Right ventricle myocardium superior (tissue), 1 donor: ENCODE measurements at regions not wholly inside any gene's neighbourhood (a gene's known extent, or its start where the extent isn't known, plus 50 kb on each side); places are given as distances from the start of the nearest gene placed in this dataset.

Source experiments
- ATAC-seq: fragments of 200-7000 bp; cut with Tn5 transposase; one replicate; pipeline ENCODE4 v1.9.1; 2020; ENCODE audit warnings: mild to moderate bottlenecking; ENCODE audit not compliant: poor library complexity
- DNase-seq: peaks from one replicate; pipeline ENCODE4 v3.0.0-alpha.2; 2020
- intact Hi-C: fragments of 100-400 bp; cut with DNase I; formaldehyde crosslinking; loops from one replicate; pipeline ENCODE4 v1.11.2; 2022
- donor health status: DM: no; HTN: yes; CAD: no; lungs with severe emphysema.

DNA sequence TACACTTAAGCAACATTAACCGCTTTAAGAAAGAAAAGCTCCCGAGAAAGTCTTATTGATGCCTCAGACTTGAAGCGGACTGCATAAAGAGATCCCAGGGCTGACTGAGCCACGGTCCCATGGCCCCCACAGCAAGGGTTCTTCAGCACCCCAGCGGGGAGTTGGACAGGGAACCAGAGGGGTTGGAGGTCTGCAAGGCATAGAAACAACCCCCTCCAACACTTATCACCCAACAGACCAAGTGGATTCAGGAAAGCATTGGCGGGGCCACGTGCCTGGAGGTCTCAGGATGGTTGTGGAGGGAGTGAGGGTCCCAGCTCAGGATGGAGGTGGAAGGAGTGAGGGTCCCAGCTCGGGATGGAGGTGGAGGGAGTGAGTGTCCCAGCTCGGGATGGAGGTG, 143.7 kb upstream of the IRX2 start:
- ATAC-seq (no peak), DNase-seq (no peak)
- intact Hi-C loops: no loop called here

- intact Hi-C loops: no loop called here
- DNase-seq (no peak), ATAC-seq (no peak)
Measured at GRCh38 chr5:2894736-2895135, 143.3 kb upstream of the IRX2 start.

GRCh38 chr5:2894316-2894715, 142.8 kb upstream of the IRX2 start:
- ATAC-seq (no peak), DNase-seq (no peak)
- intact Hi-C loops: no loop called here

- no peak for ATAC-seq
- intact Hi-C loops: no loop called here
- no peak for DNase-seq
Measured at GRCh38 chr5:2892466-2893000, 141.1 kb upstream of the IRX2 start.

- DNase-seq: no peak
- intact Hi-C loops: no loop called here
- no peak for ATAC-seq
Measured at GRCh38 chr5:2891781-2892180, 140.3 kb upstream of the IRX2 start.

- DNase-seq: no peak
- intact Hi-C loops: no loop called here
- ATAC-seq: no peak
Measured at GRCh38 chr5:2890011-2890410, 138.5 kb upstream of the IRX2 start.

DNA sequence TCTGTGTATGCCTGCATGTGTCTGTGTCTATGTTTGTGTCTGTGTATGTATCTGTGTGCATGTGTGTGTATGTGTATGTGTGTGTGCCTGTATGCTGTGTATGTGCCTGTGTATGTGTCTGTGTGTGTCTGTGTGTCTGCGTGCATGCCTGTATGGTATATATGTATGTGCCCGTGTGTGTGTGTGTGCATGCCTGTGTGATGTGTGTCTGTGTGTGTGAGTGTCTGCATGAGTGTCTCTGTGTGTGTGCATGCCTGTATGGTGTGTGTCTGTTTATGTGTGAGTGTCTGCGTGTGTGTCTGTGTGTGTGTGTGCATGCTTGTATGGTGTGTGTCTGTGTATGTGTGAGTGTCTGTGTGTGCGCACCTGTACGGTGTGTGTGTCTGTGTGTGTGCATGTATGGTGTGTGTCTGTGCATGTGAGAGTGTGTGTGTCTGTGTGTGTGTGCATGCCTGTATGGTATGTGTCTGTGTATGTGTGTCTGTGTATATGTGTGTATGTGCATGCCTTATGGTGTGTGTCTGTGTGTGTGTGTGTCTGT, 137.1 kb upstream of the IRX2 start:
- intact Hi-C loops: no loop called here
- DNase-seq: no peak
- ATAC-seq: no peak

DNA sequence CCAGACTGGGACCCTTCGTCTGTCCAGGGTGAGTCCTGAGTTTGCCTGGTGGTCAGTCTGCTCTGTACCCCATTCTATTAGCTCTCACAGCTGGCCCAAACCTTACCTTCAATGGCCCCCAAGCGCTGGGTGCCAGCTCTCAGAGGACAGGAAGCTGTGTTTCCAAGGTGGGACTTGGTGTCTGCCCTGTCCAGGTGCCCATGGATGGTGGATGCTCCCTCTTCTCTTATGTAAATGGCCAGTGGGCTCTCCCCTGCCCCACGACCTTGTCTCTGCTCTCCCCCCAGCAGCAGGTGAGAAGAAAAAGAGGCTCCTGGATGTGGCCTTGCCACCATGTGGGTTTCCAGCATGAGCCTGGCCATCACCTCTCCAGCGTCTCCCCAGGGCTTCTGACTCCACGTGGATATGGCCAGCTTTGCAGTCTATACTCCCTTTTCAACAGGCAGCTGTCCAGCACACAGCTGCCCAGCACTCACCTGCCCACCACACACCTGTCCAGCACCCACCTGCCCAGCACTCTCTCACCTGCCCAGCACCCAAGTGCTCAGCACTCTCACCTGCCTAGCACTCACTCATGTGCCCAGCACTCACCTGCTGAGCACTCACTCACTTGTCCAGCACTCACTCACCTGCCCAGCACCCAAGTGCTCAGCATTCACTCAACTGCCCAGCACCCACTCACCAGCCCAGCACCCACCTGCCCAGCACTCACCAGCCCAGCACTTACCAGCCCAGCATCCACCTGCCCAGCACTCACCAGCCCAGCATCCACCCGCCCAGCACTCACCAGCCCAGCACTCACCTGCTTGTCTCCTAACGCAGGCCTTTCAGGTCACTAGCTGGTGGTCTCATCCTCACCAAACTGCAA, 136.2 kb upstream of the IRX2 start:
- no peak for DNase-seq
- ATAC-seq: no peak
- intact Hi-C loops: no loop called here

DNA sequence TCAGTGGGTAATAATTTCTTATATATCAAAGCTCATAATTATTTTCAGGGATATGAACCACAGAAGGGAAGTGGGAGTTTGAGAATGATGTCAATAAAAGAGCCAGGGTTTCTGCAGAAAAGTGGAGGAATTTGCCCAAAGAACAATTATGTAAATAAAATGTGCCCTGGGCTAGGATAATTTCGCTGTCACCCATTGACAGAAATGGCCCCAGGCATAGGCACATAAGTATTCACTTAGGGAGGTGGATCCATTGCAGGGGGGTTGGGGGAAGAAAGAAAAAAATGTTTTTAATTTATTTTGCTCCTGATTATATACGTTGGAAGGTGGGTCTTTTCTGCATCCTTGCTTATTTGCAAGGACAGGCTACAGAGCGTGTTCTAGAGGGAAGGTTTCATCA, 135.1 kb upstream of the IRX2 start:
- ATAC-seq: no peak

GRCh38 chr5:2883771-2884170, 132.3 kb upstream of the IRX2 start:
- intact Hi-C loops: no loop called here
- DNase-seq (no peak), ATAC-seq (no peak)

More for the DNA sequence above, 135.1 kb upstream of the IRX2 start:
- DNase-seq: no peak
- intact Hi-C loops: no loop called here

- no peak for DNase-seq
- intact Hi-C loops: no loop called here
- ATAC-seq: no peak
Measured at GRCh38 chr5:2879701-2880100, 128.2 kb upstream of the IRX2 start.

- intact Hi-C loops: no loop called here
- ATAC-seq: no peak
- no peak for DNase-seq
Measured at GRCh38 chr5:2877522-2877921, 126.0 kb upstream of the IRX2 start.

DNA sequence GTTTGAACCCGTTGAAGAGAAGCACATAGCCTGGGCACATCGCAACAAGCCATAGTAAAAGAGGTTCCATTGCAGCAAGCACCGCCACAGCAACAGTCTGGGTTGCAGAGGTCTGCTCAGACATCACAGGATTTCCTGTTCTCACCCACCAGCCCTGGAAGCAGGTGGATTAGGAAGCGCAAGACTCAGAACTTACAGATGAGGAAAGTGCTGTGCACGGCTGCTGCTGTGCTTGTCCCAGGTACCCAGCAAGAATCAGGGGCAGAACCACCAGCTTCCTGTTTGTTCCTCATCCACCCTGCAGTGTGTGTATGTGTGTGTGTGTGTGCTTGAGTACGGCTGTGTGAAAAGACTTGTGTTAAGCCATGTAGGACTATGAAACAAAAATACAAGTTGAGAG, 124.7 kb upstream of the IRX2 start:
- ATAC-seq: no peak
- DNase-seq: no peak
- intact Hi-C loops: no loop called here

GRCh38 chr5:2874099-2874498, 122.6 kb upstream of the IRX2 start:
- intact Hi-C loops: no loop called here
- no peak for ATAC-seq
- DNase-seq: no peak

DNA sequence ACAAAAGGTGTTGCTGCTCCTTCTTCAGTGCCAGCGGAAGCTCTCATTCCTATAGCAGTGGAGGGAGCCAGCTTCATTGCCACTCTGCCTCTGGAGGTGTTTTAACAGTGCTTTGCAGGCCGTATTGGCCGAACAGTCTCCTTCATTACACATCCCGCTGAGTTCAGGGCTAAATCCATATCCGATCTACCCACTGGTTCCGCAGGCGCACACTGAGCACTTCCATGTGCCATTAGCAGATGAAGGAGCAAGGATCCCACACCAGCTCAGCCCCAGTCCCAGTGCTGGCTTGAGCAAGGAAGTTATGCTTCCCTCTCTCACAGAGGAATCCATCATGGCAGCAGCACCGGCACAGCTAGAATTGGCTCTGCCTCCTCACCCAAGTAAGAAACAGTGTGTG, 121.2 kb upstream of the IRX2 start:
- DNase-seq: no peak
- ATAC-seq: no peak
- intact Hi-C loops: no loop called here

DNA sequence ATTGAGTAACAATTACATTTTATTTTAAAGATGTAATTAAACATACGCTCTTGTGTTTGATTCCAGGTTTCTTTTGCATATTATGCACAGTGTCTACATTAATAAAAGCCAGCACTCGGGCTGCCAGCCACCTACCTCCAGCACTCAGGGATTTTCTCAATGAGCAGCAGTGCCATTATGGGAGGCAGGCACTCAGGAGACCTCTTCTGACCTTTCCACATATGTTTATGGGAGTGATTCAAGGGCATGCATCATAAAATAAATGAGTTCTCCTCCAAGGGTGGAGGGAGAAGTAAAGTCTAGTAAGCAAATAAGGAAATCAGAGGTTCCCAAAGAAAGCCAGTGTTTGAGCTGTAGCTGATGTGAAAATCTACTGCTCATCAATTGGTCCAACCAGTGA, 119.8 kb upstream of the IRX2 start:
- ATAC-seq (no peak), DNase-seq (no peak)
- intact Hi-C loops: no loop called here

DNA sequence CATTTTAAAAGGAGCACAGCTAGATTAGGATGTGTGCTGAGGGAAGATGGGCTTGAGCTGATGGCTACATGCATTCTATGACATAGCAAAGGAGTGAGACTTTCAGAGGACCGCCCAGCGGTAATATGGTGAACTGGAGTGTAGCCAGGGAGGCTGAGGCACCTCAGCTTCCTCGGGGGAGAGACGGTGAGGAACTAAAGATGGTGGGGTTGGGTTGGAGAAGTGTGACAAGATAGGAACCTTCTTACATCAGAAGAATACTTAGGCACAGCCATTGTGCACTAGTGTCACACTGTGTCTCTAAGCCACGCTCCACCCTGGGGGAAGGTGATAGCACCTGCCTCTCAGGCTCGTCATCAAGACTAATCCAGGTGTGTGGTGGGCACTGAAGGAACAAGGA, 118.0 kb upstream of the IRX2 start:
- DNase-seq: no peak
- no peak for ATAC-seq
- intact Hi-C loops: no loop called here

DNA sequence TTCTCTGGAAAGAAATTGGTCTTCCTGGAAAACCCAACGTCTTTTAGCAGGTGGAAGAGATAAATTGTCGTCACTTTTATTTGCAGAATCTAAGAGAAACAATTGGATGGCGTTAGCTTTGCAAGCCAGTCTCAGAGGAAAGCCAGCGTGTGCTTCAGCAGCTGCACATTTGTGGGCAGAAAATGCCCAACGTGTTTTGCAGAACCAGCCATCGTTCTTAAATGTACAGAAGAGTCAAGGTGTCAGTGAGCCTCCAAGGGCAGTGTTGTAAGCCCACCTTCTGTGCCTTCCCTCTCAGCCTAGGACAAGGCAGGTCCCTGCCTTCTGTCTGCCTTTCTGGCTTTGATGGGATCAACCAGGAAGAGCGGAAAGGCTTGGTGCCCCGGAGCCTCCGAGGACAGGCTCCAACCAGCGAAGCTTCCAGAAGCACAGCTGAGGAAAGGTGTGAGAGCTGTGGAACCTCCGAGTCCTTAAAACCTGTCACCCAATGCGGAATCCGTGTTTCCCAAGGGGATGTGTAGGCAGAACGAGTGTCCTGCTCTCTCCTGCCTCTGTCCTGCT, 116.0 kb upstream of the IRX2 start:
- DNase-seq (no peak), ATAC-seq (no peak)
- intact Hi-C loops: no loop called here

GRCh38 chr5:2866662-2867372, 115.3 kb upstream of the IRX2 start:
- ATAC-seq: no peak
- no peak for DNase-seq
- intact Hi-C loops: no loop called here

DNA sequence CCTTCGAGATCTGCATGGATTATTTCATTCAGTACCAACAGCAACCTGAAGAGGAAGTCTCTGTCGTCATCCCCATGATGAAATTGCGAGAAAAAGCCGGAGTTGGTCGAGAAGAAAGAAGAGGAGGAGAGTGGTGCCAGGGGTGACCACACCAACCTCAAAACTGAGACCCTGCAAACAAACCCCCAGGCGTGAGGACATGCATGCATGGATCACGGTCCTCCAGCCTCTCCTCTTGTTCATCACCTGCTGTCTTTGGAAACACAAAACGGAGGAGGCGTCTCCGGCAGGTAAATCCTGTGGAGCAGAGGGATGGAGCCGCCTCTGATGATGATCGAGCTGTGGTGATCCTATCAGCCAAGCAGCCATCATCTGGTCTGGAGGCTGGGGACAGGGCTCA, 114.4 kb upstream of the IRX2 start:
- intact Hi-C loops: no loop called here
- DNase-seq (no peak), ATAC-seq (no peak)
